Progenitor cell of endocrine pancreas (in vitro differentiated cells): ENCODE measurements at regions not wholly inside any gene's neighbourhood (a gene's known extent, or its start where the extent isn't known, plus 50 kb on each side); places are given as distances from the start of the nearest gene placed in this dataset.

Experiments used
- DNase-seq: peaks from one replicate; pipeline ENCODE4 v3.0.0; 2021; ENCODE audit warnings: low spot score; ENCODE audit not compliant: unreplicated experiment
- H3K27ac Mint-ChIP-seq: 2 replicates; pipeline ENCODE4 v1.8.0; 2021; ENCODE audit warnings: mild to moderate bottlenecking, moderate library complexity, mixed read lengths
- H3K27me3 Mint-ChIP-seq: 2 replicates; pipeline ENCODE4 v1.8.0; 2021; ENCODE audit warnings: mixed read lengths
- H3K36me3 Mint-ChIP-seq: 2 replicates; pipeline ENCODE4 v1.8.0; 2022; ENCODE audit warnings: mixed read lengths; ENCODE audit not compliant: insufficient read depth
- H3K4me1 Mint-ChIP-seq: 2 replicates; pipeline ENCODE4 v1.8.0; 2021; ENCODE audit warnings: low read depth, mixed read lengths
- H3K4me3 Mint-ChIP-seq: 2 replicates; pipeline ENCODE4 v1.8.0; 2021; ENCODE audit warnings: low read depth, mild to moderate bottlenecking, moderate library complexity, mixed read lengths
- H3K9me3 Mint-ChIP-seq: 2 replicates; pipeline ENCODE4 v1.8.0; 2021; ENCODE audit warnings: low read depth, mixed read lengths
- CTCF ChIP-seq: fragments of 200-600 bp; sonication (generic); IDR thresholded peaks from one replicate; pipeline ENCODE4 v1.5.0; 2021; ENCODE audit warnings: antibody characterized with exemption, mild to moderate bottlenecking; ENCODE audit not compliant: unreplicated experiment

- H3K4me1 Mint-ChIP-seq: peaks cover 10% of the 10 kb centered on the region
- no peak overlapping the region for H3K27ac Mint-ChIP-seq
These were observed 380.3 kb downstream of the RSL24D1 start for GRCh38 chr15:54816401-54816800.

GRCh38 chr15:54815556-54815955 lies 381.2 kb downstream of the RSL24D1 start:
- Mint-ChIP-seq H3K36me3 (no peaks in the 10 kb centered on the region), H3K4me1 (peaks cover 11% of the 10 kb centered on the region), H3K9me3 (peaks cover 13% of the 10 kb centered on the region), H3K4me3 (no peak overlapping the region), H3K27ac (no peak overlapping the region), H3K27me3 (no peaks in the 10 kb centered on the region)
- TF ChIP-seq CTCF: no peak
- no peak for DNase-seq

More at GRCh38 chr15:54816401-54816800, 380.3 kb downstream of the RSL24D1 start:
- TF ChIP-seq CTCF: no peak
- no peak for DNase-seq
- peaks cover 12% of the 10 kb centered on the region for H3K9me3 Mint-ChIP-seq
- no peak overlapping the region for H3K4me3 Mint-ChIP-seq
- H3K36me3 Mint-ChIP-seq: no peaks in the 10 kb centered on the region
- H3K27me3 Mint-ChIP-seq: no peaks in the 10 kb centered on the region

- H3K36me3 Mint-ChIP-seq: no peaks in the 10 kb centered on the region
- no peak overlapping the region for H3K4me3 Mint-ChIP-seq
- H3K27ac Mint-ChIP-seq: no peak overlapping the region
- no peaks in the 10 kb centered on the region for H3K27me3 Mint-ChIP-seq
- peaks cover 11% of the 10 kb centered on the region for H3K4me1 Mint-ChIP-seq
- DNase-seq: no peak
- TF ChIP-seq CTCF: no peak
- H3K9me3 Mint-ChIP-seq: peaks cover 13% of the 10 kb centered on the region
These were observed 384.4 kb downstream of the RSL24D1 start for GRCh38 chr15:54812383-54812782.

- H3K4me3 Mint-ChIP-seq: no peak overlapping the region
- no peak for DNase-seq
- no peak overlapping the region for H3K27ac Mint-ChIP-seq
- H3K27me3 Mint-ChIP-seq: no peaks in the 10 kb centered on the region
- no peak for TF ChIP-seq CTCF
- peaks cover 10% of the 10 kb centered on the region for H3K9me3 Mint-ChIP-seq
- no peaks in the 10 kb centered on the region for H3K36me3 Mint-ChIP-seq
- peaks cover 11% of the 10 kb centered on the region for H3K4me1 Mint-ChIP-seq
These were observed 386.2 kb downstream of the RSL24D1 start for GRCh38 chr15:54810496-54810895.

GRCh38 chr15:54810031-54810430 lies 386.7 kb downstream of the RSL24D1 start:
- H3K4me1 Mint-ChIP-seq: peaks cover 11% of the 10 kb centered on the region
- DNase-seq: no peak
- H3K27me3 Mint-ChIP-seq: no peaks in the 10 kb centered on the region
- no peak for TF ChIP-seq CTCF
- peaks cover 10% of the 10 kb centered on the region for H3K9me3 Mint-ChIP-seq
- H3K27ac Mint-ChIP-seq: no peak overlapping the region
- no peak overlapping the region for H3K4me3 Mint-ChIP-seq
- no peaks in the 10 kb centered on the region for H3K36me3 Mint-ChIP-seq

- H3K27ac Mint-ChIP-seq: no peak overlapping the region
- H3K4me3 Mint-ChIP-seq: no peak overlapping the region
- TF ChIP-seq CTCF: no peak
- no peak for DNase-seq
- H3K27me3 Mint-ChIP-seq: no peaks in the 10 kb centered on the region
- peaks cover 11% of the 10 kb centered on the region for H3K4me1 Mint-ChIP-seq
- peaks cover 2% of the 10 kb centered on the region for H3K9me3 Mint-ChIP-seq
- H3K36me3 Mint-ChIP-seq: no peaks in the 10 kb centered on the region
These were observed 388.4 kb downstream of the RSL24D1 start for GRCh38 chr15:54808321-54808720.
